ENCODE measurements at regions not wholly inside any gene's neighbourhood (a gene's known extent, or its start where the extent isn't known, plus 50 kb on each side); places are given as distances from the start of the nearest gene placed in this dataset.
"Not testable (repeated sequence)": the region's sequence is repeated elsewhere in the genome, so short reads cannot be mapped to it uniquely, and the experiment has no call there.

- no peak overlapping the region for H3K27ac Mint-ChIP-seq
- no peaks in the 10 kb centered on the region for H3K9me3 Mint-ChIP-seq (ENCODE audit: low read depth)
- H3K4me1 Mint-ChIP-seq = no peaks in the 10 kb centered on the region
- no peak for ATAC-seq
- H3K27me3 Mint-ChIP-seq = no peaks in the 10 kb centered on the region
- POLR2A ChIA-PET = no interaction called here
- CTCF ChIA-PET = no interaction called here
- no peak overlapping the region for H3K4me3 Mint-ChIP-seq
- no peaks in the 10 kb centered on the region for H3K36me3 Mint-ChIP-seq (ENCODE audit: low read depth)
- no peak for DNase-seq
- intact Hi-C loops (cut with DNase I, micrococcal nuclease) = no loop called here
These were observed 372.5 kb downstream of the SATB2 start for GRCh38 chr2:199085261-199085660.

GRCh38 chr2:199070322-199070949 is 387.3 kb downstream of the SATB2 start:
- CTCF ChIA-PET = interaction anchor here (0.6 kb wide), 1 partner anchor 749 kb away, joined by 3 read pairs; no protein-coding TSS in a partner anchor
- no peaks in the 10 kb centered on the region for H3K4me1 Mint-ChIP-seq
- POLR2A ChIA-PET = no interaction called here

DNA sequence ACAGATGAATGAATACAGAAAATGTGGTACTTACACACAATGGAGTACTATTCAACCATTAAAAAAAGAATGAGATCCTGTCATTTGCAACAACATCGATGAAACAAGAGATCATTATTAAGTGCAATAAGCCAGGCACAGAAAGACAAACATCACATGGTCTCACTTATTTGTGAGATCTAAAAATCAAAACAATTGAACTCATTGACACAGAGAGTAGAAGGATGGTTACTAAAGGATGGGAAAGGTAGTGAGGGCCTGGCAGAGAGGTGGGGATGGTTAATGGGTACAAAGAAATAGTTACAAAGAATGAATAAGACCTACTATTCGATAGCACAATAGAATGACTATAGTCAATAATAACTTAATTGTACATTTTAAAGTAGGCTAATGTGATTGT is 393.5 kb downstream of the SATB2 start:
- H3K36me3 Mint-ChIP-seq (ENCODE audit: low read depth) = no peaks in the 10 kb centered on the region
- DNase-seq (no peak), ATAC-seq (no peak)
- ChIA-PET CTCF (no interaction called here), POLR2A (no interaction called here)
- H3K9me3 Mint-ChIP-seq (ENCODE audit: low read depth) = peaks cover 5% of the 10 kb centered on the region
- H3K4me3 Mint-ChIP-seq = no peak overlapping the region
- no peaks in the 10 kb centered on the region for H3K27me3 Mint-ChIP-seq
- intact Hi-C loops (cut with DNase I, micrococcal nuclease) = no loop called here
- no peaks in the 10 kb centered on the region for H3K4me1 Mint-ChIP-seq
- no peak overlapping the region for H3K27ac Mint-ChIP-seq

More at GRCh38 chr2:199070322-199070949, 387.3 kb downstream of the SATB2 start:
- DNase-seq = no peak
- no peaks in the 10 kb centered on the region for H3K27me3 Mint-ChIP-seq
- intact Hi-C loops (cut with DNase I, micrococcal nuclease) = no loop called here
- H3K4me3 Mint-ChIP-seq = no peak overlapping the region
- H3K27ac Mint-ChIP-seq = no peak overlapping the region
- H3K9me3 Mint-ChIP-seq (ENCODE audit: low read depth) = peaks cover 3% of the 10 kb centered on the region
- H3K36me3 Mint-ChIP-seq (ENCODE audit: low read depth) = no peaks in the 10 kb centered on the region
- no peak for ATAC-seq

DNA sequence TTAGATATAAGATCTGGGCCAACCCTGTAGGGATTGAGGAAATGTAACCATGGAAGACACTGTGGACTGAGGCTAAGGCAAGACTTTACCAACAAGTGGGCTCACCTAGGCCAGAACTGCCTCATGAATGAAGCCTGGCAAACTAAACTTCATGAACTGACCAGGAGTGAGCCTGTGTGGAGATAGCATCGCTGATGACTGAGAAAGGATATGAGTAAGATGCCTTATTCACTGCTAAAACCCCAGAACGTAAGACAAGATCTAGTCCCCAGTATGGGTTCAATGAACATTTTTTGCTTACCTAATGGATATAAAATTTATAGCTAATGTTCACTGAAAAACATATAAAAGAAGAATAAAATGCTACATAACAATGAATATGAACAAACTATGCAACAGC is 399.8 kb downstream of the SATB2 start:
- no peaks in the 10 kb centered on the region for H3K4me1 Mint-ChIP-seq
- POLR2A ChIA-PET = no interaction called here
- no peak overlapping the region for H3K27ac Mint-ChIP-seq
- intact Hi-C loops (cut with DNase I, micrococcal nuclease) = no loop called here
- ATAC-seq (no peak), DNase-seq (no peak)
- H3K9me3 Mint-ChIP-seq (ENCODE audit: low read depth) = peaks cover 1% of the 10 kb centered on the region
- CTCF ChIA-PET = no interaction called here
- no peaks in the 10 kb centered on the region for H3K36me3 Mint-ChIP-seq (ENCODE audit: low read depth)
- H3K4me3 Mint-ChIP-seq = no peak overlapping the region
- no peaks in the 10 kb centered on the region for H3K27me3 Mint-ChIP-seq

DNA sequence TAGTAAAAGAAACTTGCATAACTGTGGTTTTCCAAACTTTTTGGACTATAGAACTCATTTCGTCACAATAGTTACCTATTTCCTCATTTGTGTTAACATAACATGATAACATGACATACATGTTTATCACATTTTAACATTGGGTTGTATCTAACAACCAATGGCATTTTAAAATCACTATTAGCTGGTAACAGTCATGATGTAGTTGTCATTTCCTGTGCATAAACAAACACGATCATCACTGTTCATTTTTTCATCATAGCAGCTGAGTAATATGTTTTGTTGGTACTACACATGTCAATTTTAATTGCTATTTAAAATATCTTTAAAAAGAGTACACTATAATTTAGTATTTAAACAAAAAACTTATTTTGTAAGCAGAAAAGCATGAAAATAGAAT is 402.4 kb downstream of the SATB2 start:
- ATAC-seq (no peak), DNase-seq (no peak)
- H3K4me3 Mint-ChIP-seq = no peak overlapping the region
- intact Hi-C loops (cut with DNase I, micrococcal nuclease) = no loop called here
- ChIA-PET POLR2A (no interaction called here), CTCF (no interaction called here)
- no peak overlapping the region for H3K27ac Mint-ChIP-seq
- H3K27me3 Mint-ChIP-seq = no peaks in the 10 kb centered on the region
- H3K4me1 Mint-ChIP-seq = no peaks in the 10 kb centered on the region
- no peaks in the 10 kb centered on the region for H3K9me3 Mint-ChIP-seq (ENCODE audit: low read depth)
- H3K36me3 Mint-ChIP-seq (ENCODE audit: low read depth) = no peaks in the 10 kb centered on the region

DNA sequence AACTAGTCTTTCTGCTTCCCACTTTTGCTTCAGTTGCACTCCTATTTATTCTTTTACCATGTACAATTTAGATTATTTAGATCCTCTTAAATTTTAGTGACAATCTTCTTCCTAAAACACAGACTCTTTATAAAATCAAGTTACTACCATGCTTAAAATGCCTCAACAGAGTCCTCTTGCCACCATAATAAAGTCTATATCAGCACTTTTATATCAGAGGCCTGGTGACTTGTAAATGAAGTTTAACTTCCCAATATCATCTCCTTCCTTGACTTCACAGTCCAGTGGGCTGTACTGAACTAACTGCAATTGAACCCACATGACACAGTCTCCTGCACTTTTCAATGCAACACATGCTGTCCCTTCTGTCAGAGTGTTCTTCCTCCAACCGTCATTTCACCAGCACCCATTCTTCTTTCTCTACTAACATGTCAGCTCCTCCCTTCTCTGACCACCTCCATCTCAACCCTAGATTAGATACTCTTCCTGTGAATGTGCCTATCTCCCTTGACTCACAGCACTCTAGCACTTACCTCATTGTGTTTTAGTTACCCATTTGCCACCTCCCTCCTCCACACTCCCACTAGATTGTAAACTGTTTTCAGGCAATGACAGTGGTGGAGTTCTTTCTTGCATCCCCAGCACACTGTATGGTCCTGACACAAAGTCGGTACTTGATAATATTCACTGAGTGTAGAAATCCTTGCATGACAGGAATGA is 414.9 kb downstream of the SATB2 start:
- intact Hi-C loops (cut with DNase I, micrococcal nuclease) = no loop called here
- H3K27me3 Mint-ChIP-seq = no peaks in the 10 kb centered on the region
- H3K36me3 Mint-ChIP-seq (ENCODE audit: low read depth) = no peaks in the 10 kb centered on the region
- no peaks in the 10 kb centered on the region for H3K9me3 Mint-ChIP-seq (ENCODE audit: low read depth)
- no peak for ATAC-seq
- ChIA-PET POLR2A (no interaction called here), CTCF (no interaction called here)
- H3K27ac Mint-ChIP-seq = no peak overlapping the region
- no peaks in the 10 kb centered on the region for H3K4me1 Mint-ChIP-seq
- DNase-seq = no peak
- H3K4me3 Mint-ChIP-seq = no peak overlapping the region

DNA sequence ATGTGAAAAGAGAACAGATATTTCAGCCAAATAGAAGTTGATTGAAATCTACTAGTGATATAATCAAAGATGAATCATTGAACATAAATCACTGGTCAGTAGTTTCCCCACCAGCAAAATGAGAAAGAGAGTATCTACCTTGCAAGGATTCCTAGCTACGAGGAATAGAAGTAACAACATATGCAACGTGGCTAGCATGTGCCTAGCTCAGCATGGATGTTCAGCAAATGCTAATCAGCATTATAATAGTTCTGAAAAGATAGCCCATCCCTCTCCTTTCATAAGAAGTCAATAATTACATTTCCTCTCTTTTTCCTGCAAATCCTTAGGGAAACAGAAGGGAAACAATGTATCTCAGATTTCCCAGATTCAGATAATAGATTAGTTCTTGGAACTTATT is 417.2 kb downstream of the SATB2 start:
- CTCF ChIA-PET = no interaction called here
- H3K4me3 Mint-ChIP-seq = no peak overlapping the region
- DNase-seq (no peak), ATAC-seq (no peak)
- intact Hi-C loops (cut with DNase I, micrococcal nuclease) = no loop called here
- H3K27ac Mint-ChIP-seq = no peak overlapping the region
- H3K9me3 Mint-ChIP-seq (ENCODE audit: low read depth) = no peaks in the 10 kb centered on the region
- H3K4me1 Mint-ChIP-seq = no peaks in the 10 kb centered on the region
- POLR2A ChIA-PET = no interaction called here
- H3K36me3 Mint-ChIP-seq (ENCODE audit: low read depth) = no peaks in the 10 kb centered on the region
- H3K27me3 Mint-ChIP-seq = no peaks in the 10 kb centered on the region

DNA sequence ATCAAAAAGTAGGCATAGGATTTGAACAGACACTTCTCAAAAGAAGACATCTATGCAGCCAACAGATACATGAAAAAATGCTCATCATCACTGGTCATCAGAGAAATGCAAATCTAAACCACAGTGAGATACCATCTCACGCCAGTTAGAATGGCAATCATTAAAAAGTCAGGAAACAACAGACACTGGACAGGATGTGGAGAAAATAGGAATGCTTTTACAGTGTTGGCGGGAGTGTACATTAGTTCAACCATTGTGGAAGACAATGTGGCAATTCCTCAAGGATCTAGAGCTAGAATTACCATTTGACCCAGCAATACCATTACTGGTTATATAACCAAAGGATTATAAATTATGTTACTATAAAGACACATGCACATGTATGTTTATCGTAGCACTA is 424.0 kb downstream of the SATB2 start:
- H3K4me3 Mint-ChIP-seq; H3K4me1 Mint-ChIP-seq; intact Hi-C loops (cut with DNase I, micrococcal nuclease); CTCF ChIA-PET; ATAC-seq; H3K27me3 Mint-ChIP-seq; POLR2A ChIA-PET; DNase-seq; H3K36me3 Mint-ChIP-seq (ENCODE audit: low read depth); H3K27ac Mint-ChIP-seq: not testable (repeated sequence)
- H3K9me3 Mint-ChIP-seq (ENCODE audit: low read depth) = peaks cover 11% of the 10 kb centered on the region

DNA sequence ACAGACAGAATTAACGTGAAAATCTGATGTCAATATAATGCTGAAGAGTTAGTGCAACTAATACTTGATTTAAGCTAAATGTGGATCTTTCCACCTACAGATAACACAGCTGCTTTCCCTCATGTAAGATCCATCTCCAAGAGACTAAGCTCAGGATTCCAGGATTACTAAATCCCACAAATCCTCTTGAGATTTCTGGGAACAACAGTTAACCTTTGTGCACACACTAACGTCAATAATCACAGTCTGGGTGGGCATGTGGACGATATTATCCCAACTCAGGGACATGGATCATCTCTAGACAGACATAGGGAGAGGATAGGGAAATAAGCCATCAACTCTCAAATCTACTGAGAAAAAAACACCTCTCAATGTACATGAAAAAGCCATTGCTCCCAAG is 432.6 kb downstream of the SATB2 start:
- intact Hi-C loops (cut with DNase I, micrococcal nuclease) = no loop called here
- ChIA-PET POLR2A (no interaction called here), CTCF (no interaction called here)
- no peak for ATAC-seq
- Mint-ChIP-seq H3K36me3 (ENCODE audit: low read depth) (no peaks in the 10 kb centered on the region), H3K9me3 (ENCODE audit: low read depth) (peaks cover 4% of the 10 kb centered on the region), H3K4me3 (no peak overlapping the region), H3K4me1 (no peaks in the 10 kb centered on the region), H3K27ac (no peak overlapping the region), H3K27me3 (peaks cover 3% of the 10 kb centered on the region)
- DNase-seq = no peak

- intact Hi-C loops (cut with DNase I, micrococcal nuclease) = no loop called here
- ChIA-PET CTCF (no interaction called here), POLR2A (no interaction called here)
- H3K4me3 Mint-ChIP-seq = no peak overlapping the region
- no peak for DNase-seq
- H3K27me3 Mint-ChIP-seq = peaks cover 3% of the 10 kb centered on the region
- no peaks in the 10 kb centered on the region for H3K9me3 Mint-ChIP-seq (ENCODE audit: low read depth)
- H3K36me3 Mint-ChIP-seq (ENCODE audit: low read depth) = no peaks in the 10 kb centered on the region
- no peaks in the 10 kb centered on the region for H3K4me1 Mint-ChIP-seq
- H3K27ac Mint-ChIP-seq = no peak overlapping the region
- ATAC-seq = no peak
These were observed 433.5 kb downstream of the SATB2 start for GRCh38 chr2:199024224-199024623.

GRCh38 chr2:199019898-199020507 is 437.7 kb downstream of the SATB2 start:
- peaks cover 2% of the 10 kb centered on the region for H3K27me3 Mint-ChIP-seq
- DNase-seq (no peak), ATAC-seq (no peak)
- ChIA-PET POLR2A (no interaction called here), CTCF (no interaction called here)
- no peaks in the 10 kb centered on the region for H3K36me3 Mint-ChIP-seq (ENCODE audit: low read depth)
- H3K9me3 Mint-ChIP-seq (ENCODE audit: low read depth) = no peaks in the 10 kb centered on the region
- no peak overlapping the region for H3K27ac Mint-ChIP-seq
- no peak overlapping the region for H3K4me3 Mint-ChIP-seq
- intact Hi-C loops (cut with DNase I, micrococcal nuclease) = no loop called here
- H3K4me1 Mint-ChIP-seq = no peaks in the 10 kb centered on the region

DNA sequence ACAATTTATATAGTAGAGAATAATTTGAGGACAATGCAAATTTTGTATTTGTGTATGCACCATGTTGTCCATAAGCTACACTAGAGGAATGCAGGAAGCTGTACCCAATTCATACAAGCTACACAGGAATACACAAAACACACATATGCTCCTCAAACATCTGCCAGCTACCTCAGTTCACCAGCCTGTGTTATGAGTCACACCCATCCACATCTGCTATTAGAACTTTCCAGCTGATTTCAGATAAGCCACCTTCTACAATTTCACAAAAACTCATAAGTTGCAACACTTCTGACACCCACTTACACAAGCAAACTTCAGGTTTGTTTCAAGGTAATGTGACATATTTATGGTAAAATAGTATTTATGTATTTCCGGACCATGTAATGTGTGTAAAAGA is 438.9 kb downstream of the SATB2 start:
- DNase-seq (no peak), ATAC-seq (no peak)
- Mint-ChIP-seq H3K4me1 (no peaks in the 10 kb centered on the region), H3K4me3 (no peak overlapping the region), H3K9me3 (ENCODE audit: low read depth) (no peaks in the 10 kb centered on the region), H3K36me3 (ENCODE audit: low read depth) (no peaks in the 10 kb centered on the region), H3K27me3 (peaks cover 2% of the 10 kb centered on the region), H3K27ac (no peak overlapping the region)
- CTCF ChIA-PET = no interaction called here
- POLR2A ChIA-PET = no interaction called here
- intact Hi-C loops (cut with DNase I, micrococcal nuclease) = no loop called here

All from activated CD4-positive, alpha-beta T cell treated with anti-CD3 and anti-CD28 coated beads for 36 hours (primary cell).